ENCODE measurements at regions not wholly inside any gene's neighbourhood (a gene's known extent, or its start where the extent isn't known, plus 50 kb on each side); places are given as distances from the start of the nearest gene placed in this dataset.

- H3K9me3 ChIP-seq (ENCODE audit: control extremely low read depth in 1 of 3, control insufficient read depth in 2 of 3, insufficient read depth in 1 of 3, low read length in 2 of 3) = peaks cover 0 to 2% (median 0%) of the 10 kb centered on the region in 3 donors
- H3K4me2 ChIP-seq (replicated peaks; ENCODE audit: low read depth, low read length, poor library complexity, severe bottlenecking) = no peak overlapping the region
- no peaks in the 10 kb centered on the region for H3K4me1 Mint-ChIP-seq
- H3K79me2 ChIP-seq (ENCODE audit: control insufficient read depth, insufficient read depth, low read length) = no peaks in the 10 kb centered on the region
- intact Hi-C loops (cut with micrococcal nuclease) = no loop called here
- H3K27ac ChIP-seq (ENCODE audit: low read length in 2 of 2) = no peak overlapping the region
- H4K20me1 ChIP-seq (ENCODE audit: control insufficient read depth, insufficient read depth, low read length, poor library complexity, severe bottlenecking) = no peaks in the 10 kb centered on the region
- CTCF ChIA-PET = interaction anchor here (1.3 kb wide), 1 partner anchor 10 kb away, joined by 4 read pairs; no protein-coding TSS in a partner anchor
- ATAC-seq (ENCODE audit: low read depth) (no peak), DNase-seq (no peak)
- H2AFZ ChIP-seq (ENCODE audit: insufficient read depth, low read depth, low read length, poor library complexity, severe bottlenecking) = no peak overlapping the region
- H3K9me3 Mint-ChIP-seq (ENCODE audit: insufficient read depth) = peaks cover 2% of the 10 kb centered on the region
- H3K27me3 Mint-ChIP-seq = no peaks in the 10 kb centered on the region
- no peaks in the 10 kb centered on the region for H3K4me1 ChIP-seq (ENCODE audit: control insufficient read depth in 2 of 2, insufficient read depth in 2 of 2, low read length in 2 of 2)
- TF ChIP-seq EZH2 (IDR thresholded peaks at IDR 0.05; ENCODE audit: borderline replicate concordance, insufficient read depth, low read depth, low read length, poor library complexity, severe bottlenecking) (no peak), CTCF (IDR thresholded peaks at IDR 0.05) (no peak)
- no peaks in the 10 kb centered on the region for H3K36me3 ChIP-seq (replicated peaks in 1 of 2; ENCODE audit: control extremely low read depth in 1 of 2, control insufficient read depth in 1 of 2, extremely low read depth in 1 of 2, insufficient read depth in 2 of 2, low read length in 1 of 2)
- H3K27ac Mint-ChIP-seq = no peak overlapping the region
- H3K9ac ChIP-seq (ENCODE audit: low read length) = no peak overlapping the region
- no peak overlapping the region for H3K4me3 ChIP-seq (ENCODE audit: control extremely low read depth in 1 of 5, extremely low read depth in 1 of 5, insufficient read depth in 1 of 5, low read depth in 2 of 5, low read length in 4 of 5)
- POLR2A ChIA-PET = no interaction called here
- H3K27me3 ChIP-seq (replicated peaks in 1 of 4; ENCODE audit: control extremely low read depth in 1 of 4, control insufficient read depth in 3 of 4, insufficient read depth in 4 of 4, low read length in 3 of 4) = no peaks in the 10 kb centered on the region
- no peak overlapping the region for H3K4me3 Mint-ChIP-seq
These were observed 619.2 kb upstream of the SGCG start for GRCh38 chr13:22561581-22561980.

GRCh38 chr13:22562116-22562515 is 618.7 kb upstream of the SGCG start:
- intact Hi-C loops (cut with micrococcal nuclease) = no loop called here
- Histone ChIP-seq H4K20me1 (ENCODE audit: control insufficient read depth, insufficient read depth, low read length, poor library complexity, severe bottlenecking) (no peaks in the 10 kb centered on the region), H3K36me3 (replicated peaks in 1 of 2; ENCODE audit: control extremely low read depth in 1 of 2, control insufficient read depth in 1 of 2, extremely low read depth in 1 of 2, insufficient read depth in 2 of 2, low read length in 1 of 2) (no peaks in the 10 kb centered on the region), H3K4me1 (ENCODE audit: control insufficient read depth in 2 of 2, insufficient read depth in 2 of 2, low read length in 2 of 2) (no peaks in the 10 kb centered on the region), H3K27me3 (replicated peaks in 1 of 4; ENCODE audit: control extremely low read depth in 1 of 4, control insufficient read depth in 3 of 4, insufficient read depth in 4 of 4, low read length in 3 of 4) (no peaks in the 10 kb centered on the region), H2AFZ (ENCODE audit: insufficient read depth, low read depth, low read length, poor library complexity, severe bottlenecking) (no peak overlapping the region), H3K27ac (ENCODE audit: low read length in 2 of 2) (no peak overlapping the region), H3K4me2 (replicated peaks; ENCODE audit: low read depth, low read length, poor library complexity, severe bottlenecking) (no peak overlapping the region), H3K4me3 (ENCODE audit: control extremely low read depth in 1 of 5, extremely low read depth in 1 of 5, insufficient read depth in 1 of 5, low read depth in 2 of 5, low read length in 4 of 5) (no peak overlapping the region), H3K79me2 (ENCODE audit: control insufficient read depth, insufficient read depth, low read length) (no peaks in the 10 kb centered on the region), H3K9ac (ENCODE audit: low read length) (no peak overlapping the region), H3K9me3 (ENCODE audit: control extremely low read depth in 1 of 3, control insufficient read depth in 2 of 3, insufficient read depth in 1 of 3, low read length in 2 of 3) (peaks cover 0 to 2% (median 0%) of the 10 kb centered on the region in 3 donors)
- peaks cover 3% of the 10 kb centered on the region for H3K9me3 Mint-ChIP-seq (ENCODE audit: insufficient read depth)
- ChIA-PET CTCF (interaction anchor here (1.3 kb wide), 1 partner anchor 9 kb away, joined by 4 read pairs; no protein-coding TSS in a partner anchor), POLR2A (no interaction called here)
- no peak overlapping the region for H3K4me3 Mint-ChIP-seq
- H3K27me3 Mint-ChIP-seq = no peaks in the 10 kb centered on the region
- WGBS (ENCODE audit: insufficient coverage) = no CpG with 5 or more reads among the region's 1 CpG
- no peak for ATAC-seq (ENCODE audit: low read depth)
- no peaks in the 10 kb centered on the region for H3K4me1 Mint-ChIP-seq
- no peak for TF ChIP-seq EZH2 (IDR thresholded peaks at IDR 0.05; ENCODE audit: borderline replicate concordance, insufficient read depth, low read depth, low read length, poor library complexity, severe bottlenecking)
- TF ChIP-seq CTCF (IDR thresholded peaks at IDR 0.05) = no peak
- no peak overlapping the region for H3K27ac Mint-ChIP-seq
- no peak for DNase-seq

Measured in B cell (primary cell).